ENCODE measurements at regions not wholly inside any gene's neighbourhood (a gene's known extent, or its start where the extent isn't known, plus 50 kb on each side); places are given as distances from the start of the nearest gene placed in this dataset.

DNA sequence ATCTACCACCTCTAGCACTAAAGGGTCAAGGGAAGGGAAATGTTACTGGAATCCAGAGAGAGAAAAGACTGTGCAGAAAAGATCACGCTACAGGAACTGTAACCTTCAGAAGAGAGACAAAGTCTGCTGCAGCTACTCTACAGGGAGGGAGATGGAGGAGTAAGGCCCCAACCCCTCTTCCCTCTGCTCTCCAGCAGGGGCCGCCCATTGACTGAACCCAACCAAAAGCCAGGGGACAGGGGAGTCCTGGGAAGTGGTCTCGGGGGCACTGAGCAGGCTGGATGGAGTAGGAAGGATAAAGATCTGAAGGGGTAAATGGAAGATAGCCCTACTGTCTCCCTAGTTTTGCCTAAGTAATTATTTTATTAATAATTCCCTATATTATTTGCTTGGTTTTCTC, 72.8 kb upstream of the NR5A2 start:
- no peak for DNase-seq

DNA sequence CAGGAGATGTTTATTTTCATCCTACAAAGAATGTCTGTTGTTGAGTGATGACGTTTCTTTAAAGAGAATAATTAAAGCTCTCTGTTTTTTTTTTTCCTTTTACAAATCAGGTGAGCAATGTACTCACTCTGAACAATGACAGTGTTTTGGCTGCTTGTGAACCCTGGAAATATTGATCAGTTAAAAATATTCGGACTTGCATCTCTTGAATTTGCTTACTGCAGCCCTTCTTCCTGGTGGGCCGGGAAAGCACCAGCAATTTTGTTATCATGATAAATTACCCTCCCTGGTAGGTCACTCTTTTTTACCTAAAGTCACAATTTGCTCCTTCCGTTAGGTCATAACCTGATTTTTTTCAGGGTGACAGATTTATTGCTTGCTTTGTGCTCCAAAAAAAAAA, 72.3 kb upstream of the NR5A2 start:
- no peak for DNase-seq

DNA sequence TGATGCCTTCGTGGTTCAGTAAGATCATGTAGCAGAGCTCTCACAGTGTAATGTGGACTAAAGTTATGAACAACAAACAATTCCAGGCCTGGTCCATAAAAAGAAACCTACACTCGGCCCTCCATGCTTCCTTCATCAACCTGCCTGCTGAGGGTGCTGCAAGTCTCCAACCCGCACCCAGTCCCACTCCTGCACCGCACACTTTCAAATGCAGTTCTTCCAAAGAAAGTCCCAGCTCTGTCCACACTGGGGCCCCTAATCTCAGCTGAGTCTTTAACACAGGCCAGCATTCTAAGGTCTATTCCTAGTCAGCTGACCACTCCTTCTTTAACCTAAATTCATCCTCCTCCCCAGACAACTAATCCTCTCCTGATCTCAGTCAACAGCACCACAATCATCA, 71.5 kb upstream of the NR5A2 start:
- no peak for DNase-seq

DNA sequence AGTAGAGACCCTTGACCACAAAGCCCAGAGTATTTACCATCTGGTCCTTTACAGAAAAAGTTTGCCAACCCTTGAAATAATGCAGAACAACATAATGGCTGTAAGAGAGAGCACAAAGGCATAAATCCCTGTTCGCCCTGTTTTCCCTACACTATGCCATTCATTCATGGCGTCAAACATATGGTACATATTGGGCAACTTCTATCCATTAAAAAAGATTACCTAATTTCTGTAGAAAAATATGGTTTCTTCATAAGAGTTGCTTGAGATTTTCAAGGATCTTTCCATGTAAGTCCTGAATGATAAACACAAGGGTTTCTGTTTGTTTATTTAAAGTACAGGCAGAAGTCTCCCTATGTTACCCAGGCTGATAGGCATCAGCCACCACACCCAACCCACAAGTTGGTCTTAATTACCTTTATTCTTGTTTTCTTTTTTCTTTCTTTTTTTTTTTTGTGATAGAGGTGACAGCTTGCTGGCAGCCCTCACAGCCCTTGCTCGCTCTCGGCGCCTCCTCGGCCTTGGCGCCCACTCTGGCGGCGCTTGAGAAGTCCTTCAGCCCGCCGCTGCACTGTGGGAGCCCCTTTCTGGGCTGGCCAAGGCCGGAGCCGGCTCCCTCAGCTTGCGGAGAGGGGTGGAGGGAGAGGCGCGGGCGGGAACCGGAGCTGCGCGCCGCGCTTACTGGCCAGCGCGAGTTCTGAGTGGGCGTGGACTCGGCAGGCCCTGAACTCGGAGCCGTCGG, 68.3 kb upstream of the NR5A2 start:
- DNase-seq = no peak

DNA sequence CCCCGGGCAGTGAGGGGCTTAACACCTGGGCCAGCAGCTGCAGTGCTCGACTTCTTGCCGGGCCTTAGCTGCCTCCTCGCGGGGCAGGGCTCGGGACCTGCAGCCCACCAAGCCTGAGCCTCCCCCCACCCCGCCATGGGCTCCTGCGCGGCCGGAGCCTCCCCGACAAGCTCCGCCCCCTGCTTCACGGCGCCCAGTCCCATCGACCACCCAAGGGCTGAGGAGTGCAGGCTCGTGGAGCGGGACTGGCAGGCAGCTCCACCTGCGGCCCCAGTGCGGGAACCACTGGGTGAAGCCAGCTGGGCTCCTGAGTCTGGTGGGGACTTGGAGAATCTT, 67.8 kb upstream of the NR5A2 start:
- DNase-seq = no peak

DNA sequence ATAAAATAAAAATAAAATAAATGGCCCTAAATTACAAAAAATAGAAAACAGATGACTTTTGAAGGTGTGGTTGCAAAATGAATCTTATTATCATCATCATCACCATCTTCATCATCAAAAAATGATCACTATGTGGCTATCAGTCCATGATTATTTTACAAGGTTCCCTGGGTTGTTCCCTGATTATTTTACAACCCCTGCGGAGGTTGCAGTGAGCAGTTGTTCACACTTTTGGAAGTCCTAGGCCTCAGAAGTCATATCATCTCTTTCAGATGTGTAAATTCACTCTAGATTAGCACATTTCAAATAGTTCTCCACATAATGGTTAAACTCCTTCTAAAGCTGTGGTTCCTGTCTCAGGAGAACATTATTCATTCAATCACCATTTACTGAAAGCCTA, 57.4 kb upstream of the NR5A2 start:
- DNase-seq = no peak

DNA sequence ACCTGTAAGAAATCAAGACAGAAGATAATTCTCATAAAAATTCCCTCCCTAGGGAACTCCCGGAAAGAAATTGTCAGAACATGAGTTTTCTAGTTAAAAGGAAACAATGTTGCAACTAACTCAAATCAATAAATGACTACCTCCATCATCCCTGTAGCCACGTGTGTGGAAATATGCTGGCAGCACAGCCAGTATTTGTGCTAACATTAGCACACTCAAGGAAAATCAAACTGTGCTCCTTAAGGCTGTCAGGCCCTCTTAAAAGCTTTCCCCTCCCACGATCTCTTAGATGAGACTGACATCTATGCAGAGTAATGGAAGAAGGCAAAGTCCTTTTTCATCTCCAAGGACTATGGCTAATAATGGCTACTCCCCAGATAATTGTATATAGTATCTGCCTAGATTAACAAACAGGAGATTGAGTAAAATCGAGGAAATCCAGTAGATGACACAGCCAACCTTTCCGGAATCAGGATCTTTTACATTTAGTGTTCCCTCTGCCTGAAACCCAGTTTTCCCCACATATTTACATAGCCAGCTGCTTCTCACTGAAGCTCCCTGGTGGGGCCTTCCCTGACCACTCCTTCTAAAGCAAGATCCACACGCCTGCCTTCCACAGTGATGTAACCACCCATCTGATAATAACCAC, 50.9 kb upstream of the NR5A2 start:
- DNase-seq = no peak

Measured in NCI-H2107 (cell line).